Trophoblast cell (in vitro differentiated cells and primary cell): ENCODE measurements at regions not wholly inside any gene's neighbourhood (a gene's known extent, or its start where the extent isn't known, plus 50 kb on each side); places are given as distances from the start of the nearest gene placed in this dataset.

Source experiments
- DNase-seq, 2 donors: peaks; one replicate each; pipeline ENCODE4 v3.0.0-alpha.2; 2016
- H2AFZ ChIP-seq: 2 replicates; pipeline ENCODE4 v1.6.1; 2013; ENCODE audit warnings: low read length, moderate library complexity, mild to moderate bottlenecking; ENCODE audit not compliant: insufficient read depth, poor library complexity
- H2AK5ac ChIP-seq: 2 replicates; pipeline ENCODE4 v1.6.1; 2013; ENCODE audit warnings: mild to moderate bottlenecking, low read length
- H2BK120ac ChIP-seq: 2 replicates; pipeline ENCODE4 v1.6.1; 2013; ENCODE audit warnings: low read length, mild to moderate bottlenecking, moderate library complexity; ENCODE audit not compliant: insufficient read depth, poor library complexity
- H2BK12ac ChIP-seq: 2 replicates; pipeline ENCODE4 v1.6.1; 2013; ENCODE audit warnings: mild to moderate bottlenecking, low read length, moderate library complexity
- H2BK5ac ChIP-seq: 2 replicates; pipeline ENCODE4 v1.6.1; 2013; ENCODE audit warnings: low read length, low read depth, moderate library complexity, mild to moderate bottlenecking; ENCODE audit not compliant: poor library complexity
- H3K14ac ChIP-seq: 2 replicates; pipeline ENCODE4 v1.6.1; 2013; ENCODE audit warnings: mild to moderate bottlenecking, low read length
- H3K18ac ChIP-seq: 2 replicates; pipeline ENCODE4 v1.6.1; 2013; ENCODE audit warnings: mild to moderate bottlenecking, low read length
- H3K23ac ChIP-seq: 2 replicates; pipeline ENCODE4 v1.6.1; 2013; ENCODE audit warnings: low read length
- H3K27ac ChIP-seq: 2 replicates; pipeline ENCODE4 v1.5.1; 2013; ENCODE audit warnings: low read depth, mild to moderate bottlenecking, inconsistent platforms, low read length, moderate library complexity
- H3K27me3 ChIP-seq: 2 replicates; pipeline ENCODE4 v1.6.1; 2013; ENCODE audit warnings: inconsistent platforms, mild to moderate bottlenecking, low read length, moderate library complexity; ENCODE audit not compliant: insufficient read depth
- H3K36me3 ChIP-seq, 2 experiments: 1 replicate in 1 of 2; 2 replicates in 1 of 2; pipeline ENCODE4 v1.6.1; 2013; ENCODE audit warnings: low read length in 2 of 2, mild to moderate bottlenecking in 2 of 2, moderate library complexity in 1 of 2; ENCODE audit not compliant: insufficient read depth in 2 of 2, control insufficient read depth in 1 of 2
- H3K4ac ChIP-seq: 2 replicates; pipeline ENCODE4 v1.6.1; 2013; ENCODE audit warnings: low read depth, mild to moderate bottlenecking, low read length, moderate library complexity
- H3K4me1 ChIP-seq, 2 experiments: 1 replicate in 1 of 2; 2 replicates in 1 of 2; pipeline ENCODE4 v1.6.1; 2013; ENCODE audit warnings: low read length in 2 of 2, mild to moderate bottlenecking in 2 of 2, moderate library complexity in 1 of 2; ENCODE audit not compliant: insufficient read depth in 2 of 2, control insufficient read depth in 1 of 2
- H3K4me2 ChIP-seq: 2 replicates; pipeline ENCODE4 v1.6.1; 2013; ENCODE audit warnings: inconsistent platforms, mild to moderate bottlenecking, low read length, moderate library complexity
- H3K4me3 ChIP-seq: 2 replicates; pipeline ENCODE4 v1.5.1; 2013; ENCODE audit warnings: mild to moderate bottlenecking, low read depth, low read length, inconsistent platforms
- H3K79me1 ChIP-seq: one replicate; pipeline ENCODE4 v1.6.1; 2013; ENCODE audit warnings: low read length
- H3K79me2 ChIP-seq: 2 replicates; pipeline ENCODE4 v1.6.1; 2013; ENCODE audit warnings: low read length, mild to moderate bottlenecking; ENCODE audit not compliant: control insufficient read depth, insufficient read depth, poor library complexity
- H3K9ac ChIP-seq: 2 replicates; pipeline ENCODE4 v1.6.1; 2013; ENCODE audit warnings: mild to moderate bottlenecking, low read length
- H3K9me3 ChIP-seq: 2 replicates; pipeline ENCODE4 v1.6.1; 2013; ENCODE audit warnings: low read depth, mild to moderate bottlenecking, control low read depth, inconsistent platforms, low read length; ENCODE audit not compliant: insufficient read depth
- H4K12ac ChIP-seq: 2 replicates; pipeline ENCODE4 v1.6.1; 2013; ENCODE audit warnings: low read depth, mild to moderate bottlenecking, low read length, moderate library complexity
- H4K8ac ChIP-seq: 2 replicates; pipeline ENCODE4 v1.6.1; 2013; ENCODE audit warnings: low read depth, mild to moderate bottlenecking, low read length, moderate library complexity
- H4K91ac ChIP-seq: one replicate; pipeline ENCODE4 v1.6.1; 2013; ENCODE audit warnings: low read depth, mild to moderate bottlenecking, low read length, moderate library complexity
- WGBS: extraction: QIAGEN DNeasy Blood & Tissue Kit; methylation state at CpG from one replicate; pipeline ENCODE4 v1.1.7; 2013; ENCODE audit warnings: missing lambda C conversion rate; ENCODE audit not compliant: insufficient read length, insufficient coverage; ENCODE audit errors: extremely low coverage; 5-methylcytosine and 5-hydroxymethylcytosine counted together

DNA sequence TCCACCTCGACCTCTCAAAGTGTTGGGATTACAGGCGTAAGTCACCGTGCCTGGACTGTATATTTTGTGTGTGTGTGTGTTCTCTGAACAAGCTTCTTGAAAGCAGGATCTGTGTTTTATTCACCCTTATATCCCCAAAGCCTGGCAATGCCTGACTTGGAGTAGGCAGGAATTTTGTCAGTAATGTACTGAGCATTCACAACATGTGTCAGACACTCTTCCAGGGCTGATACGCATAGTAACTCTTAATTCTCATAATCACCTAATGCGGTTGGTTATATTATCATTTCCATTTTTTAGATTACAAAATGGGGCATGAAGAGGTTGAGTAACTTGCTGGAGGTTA lies 50.4 kb upstream of the PLEKHG3 start:
- H3K27me3 ChIP-seq, result no peaks in the 10 kb centered on the region
- no peak overlapping the region for H3K27ac ChIP-seq
- DNase-seq, result no peak
- H4K12ac ChIP-seq, result no peak overlapping the region
- H3K79me1 ChIP-seq, result peaks cover 18% of the 10 kb centered on the region
- no peak overlapping the region for H2AFZ ChIP-seq
- H4K91ac ChIP-seq, result peak overlapping the region; percentile 70
- H3K4me3 ChIP-seq, result no peak overlapping the region
- H2BK12ac ChIP-seq, result peak overlapping the region; percentile 79
- no peak overlapping the region for H3K23ac ChIP-seq
- H3K4me1 ChIP-seq, result peaks cover 5 to 11% of the 10 kb centered on the region in 2 experiments
- H2BK120ac ChIP-seq, result peak overlapping the region; percentile 63
- peak overlapping the region; percentile 53 for H2AK5ac ChIP-seq
- H2BK5ac ChIP-seq, result peak overlapping the region; percentile 21
- H3K4me2 ChIP-seq, result no peak overlapping the region
- peak overlapping the region; percentile 40 for H3K14ac ChIP-seq
- no peak overlapping the region for H3K9ac ChIP-seq
- no CpG with 5 or more reads among the region's 5 CpGs for WGBS
- no peaks in the 10 kb centered on the region for H3K36me3 ChIP-seq
- H3K4ac ChIP-seq, result no peak overlapping the region
- H3K9me3 ChIP-seq, result peaks cover 3% of the 10 kb centered on the region
- H3K79me2 ChIP-seq, result no peaks in the 10 kb centered on the region
- peak overlapping the region; percentile 63 for H3K18ac ChIP-seq
- no peak overlapping the region for H4K8ac ChIP-seq

DNA sequence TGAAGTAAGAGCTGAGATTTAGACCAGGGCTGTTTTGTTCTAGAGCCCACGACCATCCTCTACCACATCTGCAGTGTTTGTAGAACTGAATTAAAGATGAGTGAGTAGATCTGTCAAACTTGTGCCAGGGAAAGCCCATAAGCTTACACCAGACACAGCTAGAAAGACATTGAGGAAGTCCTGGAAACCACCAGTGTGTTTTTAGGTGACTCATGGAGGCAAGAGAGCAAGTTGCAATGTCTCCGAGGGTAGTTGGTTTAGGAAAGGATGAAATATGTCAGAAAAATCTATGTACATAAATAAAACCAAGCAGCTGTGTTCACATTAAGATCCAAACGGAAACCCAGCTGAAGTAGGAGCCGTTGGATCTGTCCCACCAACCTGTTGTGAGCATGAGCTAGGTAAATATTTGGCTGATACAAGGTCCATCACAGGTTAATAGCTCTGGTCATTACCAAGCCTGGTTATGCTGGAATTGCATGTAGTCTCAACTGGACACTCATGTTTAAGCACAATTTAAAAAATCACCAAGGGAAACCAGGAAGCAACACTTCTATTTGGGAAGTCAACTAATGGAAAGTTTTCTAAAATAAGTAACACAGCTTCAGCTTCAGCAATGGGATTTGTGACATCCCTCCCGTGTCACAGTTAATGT lies 49.9 kb upstream of the PLEKHG3 start:
- Histone ChIP-seq H2BK12ac (no peak overlapping the region), H3K23ac (no peak overlapping the region), H3K4ac (no peak overlapping the region), H3K4me2 (no peak overlapping the region), H3K4me3 (no peak overlapping the region), H3K14ac (no peak overlapping the region), H3K18ac (no peak overlapping the region), H3K4me1 (peaks cover 4 to 10% of the 10 kb centered on the region in 2 experiments), H4K12ac (no peak overlapping the region), H3K36me3 (no peaks in the 10 kb centered on the region), H3K27ac (no peak overlapping the region), H3K79me1 (peaks cover 16% of the 10 kb centered on the region), H3K27me3 (no peaks in the 10 kb centered on the region), H2BK5ac (no peak overlapping the region), H3K79me2 (no peaks in the 10 kb centered on the region), H2BK120ac (peak overlapping the region; percentile 44), H4K8ac (no peak overlapping the region), H3K9ac (no peak overlapping the region), H3K9me3 (peaks cover 3% of the 10 kb centered on the region), H2AFZ (no peak overlapping the region), H2AK5ac (no peak overlapping the region), H4K91ac (peak overlapping the region; percentile 72)
- WGBS, result no CpG with 5 or more reads among the region's 5 CpGs
- peak in 1 of 2 donors; percentile 59 for DNase-seq
